CD4-positive, alpha-beta memory T cell (primary cell): ENCODE measurements at regions not wholly inside any gene's neighbourhood (a gene's known extent, or its start where the extent isn't known, plus 50 kb on each side); places are given as distances from the start of the nearest gene placed in this dataset.

Experiments used
- CTCF ChIA-PET: fragments of 350-600 bp; sonication (Branson Sonifier 250); formaldehyde crosslinking; loops from one replicate; lab custom pipeline; 2021; ENCODE audit warnings: inconsistent platforms; ENCODE audit not compliant: partially characterized antibody; lab: Charles Lee
- POLR2A ChIA-PET: fragments of 350-600 bp; sonication (Branson Sonifier 250); formaldehyde crosslinking; loops from one replicate; lab custom pipeline; 2021; ENCODE audit not compliant: partially characterized antibody; lab: Charles Lee
- DNase-seq, 5 donors: peaks; one replicate each; pipeline versions ENCODE4 v3.0.0 to v3.0.0-alpha.2; 2020 to 2022; ENCODE audit warnings: mixed read lengths in 1 of 5
- H3K27ac ChIP-seq: one replicate; pipeline ENCODE4 v1.7.0; 2013; ENCODE audit warnings: low read depth, low read length
- H3K27me3 ChIP-seq: 2 replicates; pipeline ENCODE4 v1.7.0; 2013; ENCODE audit warnings: mild to moderate bottlenecking, low read length, moderate library complexity; ENCODE audit not compliant: insufficient read depth
- H3K36me3 ChIP-seq: 2 replicates; pipeline ENCODE4 v1.7.0; 2013; ENCODE audit warnings: mild to moderate bottlenecking, low read length, moderate library complexity; ENCODE audit not compliant: insufficient read depth
- H3K4me1 ChIP-seq: 2 replicates; pipeline ENCODE4 v1.7.0; 2013; ENCODE audit warnings: mild to moderate bottlenecking, low read length, moderate library complexity; ENCODE audit not compliant: insufficient read depth
- H3K4me3 ChIP-seq, 2 donors: one replicate each; pipeline ENCODE4 v1.7.0; 2013; ENCODE audit warnings: low read length in 2 of 2, mild to moderate bottlenecking in 1 of 2
- H3K9me3 ChIP-seq, 2 donors: one replicate each; pipeline ENCODE4 v1.7.0; 2013; ENCODE audit warnings: low read length in 2 of 2, control low read depth in 1 of 2; ENCODE audit not compliant: control insufficient read depth in 1 of 2
- H3K27ac Mint-ChIP-seq, 7 donors: one replicate each; pipeline ENCODE4 v1.8.0; 2020 to 2021; ENCODE audit warnings: mixed read lengths in 7 of 7, mild to moderate bottlenecking in 6 of 7, inconsistent platforms in 3 of 7, moderate library complexity in 3 of 7
- H3K27me3 Mint-ChIP-seq, 2 donors: one replicate each; pipeline ENCODE4 v1.8.0; 2020 to 2021; ENCODE audit warnings: mixed read lengths in 2 of 2
- H3K36me3 Mint-ChIP-seq, 2 donors: one replicate each; pipeline ENCODE4 v1.8.0; 2020 to 2021; ENCODE audit warnings: mixed read lengths in 2 of 2, inconsistent platforms in 1 of 2, mild to moderate bottlenecking in 1 of 2
- H3K4me1 Mint-ChIP-seq, 4 donors: one replicate each; pipeline ENCODE4 v1.8.0; 2020 to 2021; ENCODE audit warnings: mixed read lengths in 4 of 4, mild to moderate bottlenecking in 1 of 4
- H3K4me3 Mint-ChIP-seq, 8 donors: one replicate each; pipeline ENCODE4 v1.8.0; 2020 to 2021; ENCODE audit warnings: mixed read lengths in 8 of 8, mild to moderate bottlenecking in 7 of 8, moderate library complexity in 6 of 8, inconsistent platforms in 3 of 8
- H3K9me3 Mint-ChIP-seq, 8 donors: one replicate each; pipeline ENCODE4 v1.8.0; 2020 to 2021; ENCODE audit warnings: mixed read lengths in 8 of 8, mild to moderate bottlenecking in 5 of 8, inconsistent platforms in 3 of 8, moderate library complexity in 1 of 8
- intact Hi-C: fragments of 100-400 bp; cut with micrococcal nuclease; formaldehyde crosslinking; loops from one replicate; pipeline ENCODE4 v1.15.1; 2023

DNA sequence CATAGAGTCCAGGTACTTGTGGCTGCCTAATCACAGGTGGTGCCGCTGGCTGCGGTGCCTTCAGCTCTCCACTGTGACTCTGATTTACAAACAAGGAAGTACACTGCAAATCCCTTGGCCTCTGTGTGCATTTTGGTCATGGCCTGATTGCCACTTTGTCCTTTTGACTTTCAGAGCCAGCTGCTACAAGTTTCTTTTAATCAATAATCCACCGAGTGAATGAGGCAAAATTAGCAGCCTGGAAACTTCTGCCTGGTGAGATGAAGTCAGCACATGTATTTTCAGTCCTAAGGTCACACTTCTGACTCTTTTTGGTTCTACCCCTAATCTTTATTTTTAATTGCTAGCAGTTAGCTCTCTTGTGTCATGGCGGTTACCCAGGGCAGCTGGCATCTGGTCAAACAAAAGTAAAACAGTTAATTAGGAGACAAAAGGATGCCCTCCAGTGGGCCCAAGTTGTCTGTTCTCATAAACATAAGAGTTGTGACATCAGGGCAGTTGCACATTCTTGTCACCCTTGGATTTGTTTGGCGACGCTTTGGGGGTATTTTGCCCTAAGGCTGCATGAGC lies 62.3 kb upstream of the LNX1 start:
- Histone ChIP-seq H3K9me3 (no peaks in the 10 kb centered on the region), H3K27me3 (no peaks in the 10 kb centered on the region), H3K4me3 (no peak overlapping the region), H3K36me3 (no peaks in the 10 kb centered on the region), H3K4me1 (no peaks in the 10 kb centered on the region), H3K27ac (no peak overlapping the region)
- no peaks in the 10 kb centered on the region for H3K36me3 Mint-ChIP-seq
- peaks cover 0 to 3% (median 0%) of the 10 kb centered on the region in 8 donors for H3K9me3 Mint-ChIP-seq
- H3K4me1 Mint-ChIP-seq, result no peaks in the 10 kb centered on the region
- no peak overlapping the region for H3K4me3 Mint-ChIP-seq
- H3K27me3 Mint-ChIP-seq, result peaks cover 0 to 1% of the 10 kb centered on the region in 2 donors
- ChIA-PET POLR2A (no interaction called here), CTCF (no interaction called here)
- DNase-seq, result no peak
- intact Hi-C loops, result no loop called here
- H3K27ac Mint-ChIP-seq, result no peak overlapping the region

DNA sequence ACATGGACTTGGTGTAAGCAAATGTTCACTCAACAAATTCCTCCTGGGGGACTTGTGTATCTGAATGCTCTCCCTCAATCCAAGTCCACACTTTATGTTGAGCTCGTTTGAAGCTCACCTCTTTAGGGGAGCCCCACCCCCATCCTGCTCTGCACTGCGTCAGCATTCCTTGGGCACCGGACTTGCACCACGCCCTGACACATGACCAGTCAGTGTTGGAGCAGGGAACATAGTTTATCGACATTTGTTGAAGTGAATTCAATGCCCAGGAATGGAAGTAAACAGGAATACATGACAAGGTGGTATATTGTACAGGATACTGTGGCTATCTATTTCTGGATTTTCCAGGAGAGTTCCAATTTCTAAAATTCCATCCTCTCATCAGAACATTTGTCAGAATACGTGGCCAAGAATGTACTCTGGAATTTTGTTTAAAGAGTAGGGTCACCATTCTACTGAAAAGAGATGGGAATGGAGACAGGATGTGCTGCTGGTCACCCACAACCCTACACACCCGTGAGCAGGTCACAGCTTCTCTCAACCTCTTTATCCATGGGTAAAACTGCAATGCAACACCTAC lies 60.0 kb upstream of the LNX1 start:
- Histone ChIP-seq H3K27me3 (no peaks in the 10 kb centered on the region), H3K4me1 (no peaks in the 10 kb centered on the region), H3K27ac (no peak overlapping the region), H3K36me3 (no peaks in the 10 kb centered on the region), H3K9me3 (no peaks in the 10 kb centered on the region), H3K4me3 (no peak overlapping the region)
- Mint-ChIP-seq H3K4me1 (peaks cover 0 to 1% (median 0%) of the 10 kb centered on the region in 4 donors), H3K27ac (no peak overlapping the region), H3K9me3 (peaks cover 0 to 3% (median 0%) of the 10 kb centered on the region in 8 donors), H3K36me3 (no peaks in the 10 kb centered on the region), H3K4me3 (no peak overlapping the region), H3K27me3 (peaks cover under 1 to 2% of the 10 kb centered on the region in 2 donors)
- no peak for DNase-seq
- POLR2A ChIA-PET, result no interaction called here
- intact Hi-C loops, result no loop called here
- CTCF ChIA-PET, result no interaction called here

DNA sequence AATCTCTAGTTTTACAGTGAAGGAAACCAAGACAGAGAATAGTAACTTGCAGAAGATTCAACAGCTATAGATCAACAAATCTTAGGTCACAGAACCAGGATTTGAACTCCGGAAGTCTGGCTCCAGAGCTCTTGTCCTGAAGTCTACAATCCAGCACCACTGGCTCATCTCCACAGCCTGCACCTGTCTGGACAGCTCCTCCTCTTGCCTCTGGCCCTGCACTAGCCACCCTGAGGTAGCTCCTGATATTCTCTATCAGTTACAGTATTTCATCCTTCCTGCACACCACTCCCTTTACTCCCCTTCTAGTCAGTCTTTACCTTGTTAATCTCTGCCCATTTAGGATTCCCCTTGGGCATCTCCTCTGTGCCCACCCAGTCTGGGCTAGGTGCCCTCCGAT lies 58.1 kb upstream of the LNX1 start:
- no peak overlapping the region for H3K4me3 Mint-ChIP-seq
- intact Hi-C loops, result no loop called here
- POLR2A ChIA-PET, result no interaction called here
- no peaks in the 10 kb centered on the region for H3K27me3 ChIP-seq
- H3K9me3 Mint-ChIP-seq, result peaks cover 0 to 3% (median 0%) of the 10 kb centered on the region in 8 donors
- H3K36me3 ChIP-seq, result no peaks in the 10 kb centered on the region
- no peaks in the 10 kb centered on the region for H3K4me1 ChIP-seq
- H3K27ac Mint-ChIP-seq, result no peak overlapping the region
- H3K9me3 ChIP-seq, result no peaks in the 10 kb centered on the region
- peaks cover 0 to 1% (median 0%) of the 10 kb centered on the region in 4 donors for H3K4me1 Mint-ChIP-seq
- H3K4me3 ChIP-seq, result no peak overlapping the region
- CTCF ChIA-PET, result no interaction called here
- no peak for DNase-seq
- H3K27ac ChIP-seq, result no peak overlapping the region
- peaks cover 2% of the 10 kb centered on the region in 2 donors for H3K27me3 Mint-ChIP-seq
- no peaks in the 10 kb centered on the region for H3K36me3 Mint-ChIP-seq

DNA sequence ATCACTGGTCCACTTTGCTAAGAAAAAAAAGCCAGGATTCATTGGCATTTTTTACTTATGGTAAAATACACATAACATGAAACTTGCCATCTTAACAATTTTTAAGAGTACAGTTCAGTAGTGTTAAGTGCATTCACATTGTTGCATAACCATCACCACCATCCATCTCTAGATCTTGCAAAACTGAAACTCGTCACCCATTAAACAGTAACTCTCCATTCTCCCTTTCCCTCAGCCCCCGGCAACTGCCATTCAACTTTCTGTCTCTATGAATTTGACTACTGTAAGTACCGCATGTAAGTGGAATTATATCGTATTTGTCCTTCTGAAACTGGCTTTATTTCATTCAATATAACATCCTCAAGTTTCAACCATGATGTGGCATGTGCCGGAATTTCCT lies 56.3 kb upstream of the LNX1 start:
- DNase-seq, result no peak
- H3K4me3 ChIP-seq, result no peak overlapping the region
- intact Hi-C loops, result no loop called here
- H3K27me3 Mint-ChIP-seq, result peaks cover 2% of the 10 kb centered on the region in 2 donors
- H3K27me3 ChIP-seq, result no peaks in the 10 kb centered on the region
- no peak overlapping the region for H3K4me3 Mint-ChIP-seq
- ChIA-PET POLR2A (no interaction called here), CTCF (no interaction called here)
- no peak overlapping the region for H3K27ac Mint-ChIP-seq
- peaks cover 0 to 1% (median 0%) of the 10 kb centered on the region in 4 donors for H3K4me1 Mint-ChIP-seq
- H3K9me3 Mint-ChIP-seq, result peaks cover 0 to 3% (median 0%) of the 10 kb centered on the region in 8 donors
- H3K4me1 ChIP-seq, result no peaks in the 10 kb centered on the region
- no peaks in the 10 kb centered on the region for H3K9me3 ChIP-seq
- no peaks in the 10 kb centered on the region for H3K36me3 Mint-ChIP-seq
- H3K36me3 ChIP-seq, result no peaks in the 10 kb centered on the region
- H3K27ac ChIP-seq, result no peak overlapping the region

DNA sequence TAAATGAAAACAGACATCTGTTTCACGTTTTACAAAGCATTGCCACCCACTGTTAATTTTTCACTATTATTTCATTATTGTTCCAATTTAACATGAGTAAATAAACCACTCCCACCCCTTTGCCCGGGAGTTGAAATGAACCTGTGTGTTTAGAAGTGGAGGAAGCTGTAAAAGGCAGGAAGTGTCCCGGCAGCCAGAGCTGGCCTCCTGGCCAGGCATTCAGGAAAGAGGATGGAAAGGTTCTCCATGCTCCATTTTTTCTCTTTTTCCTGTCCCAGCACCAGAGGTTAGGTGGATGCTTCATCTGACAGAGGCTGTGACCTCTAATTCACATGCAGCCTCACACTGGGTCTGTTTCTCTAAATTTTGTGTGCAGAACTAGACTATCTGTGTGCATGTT lies 55.5 kb upstream of the LNX1 start:
- no peak overlapping the region for H3K4me3 ChIP-seq
- H3K36me3 ChIP-seq, result no peaks in the 10 kb centered on the region
- intact Hi-C loops, result no loop called here
- Mint-ChIP-seq H3K4me3 (no peak overlapping the region), H3K27ac (no peak overlapping the region), H3K4me1 (peaks cover 0 to 1% (median 0%) of the 10 kb centered on the region in 4 donors), H3K36me3 (no peaks in the 10 kb centered on the region), H3K27me3 (peaks cover 2% of the 10 kb centered on the region in 2 donors), H3K9me3 (peaks cover 0 to 3% (median 0%) of the 10 kb centered on the region in 8 donors)
- no peaks in the 10 kb centered on the region for H3K4me1 ChIP-seq
- no peaks in the 10 kb centered on the region for H3K27me3 ChIP-seq
- H3K27ac ChIP-seq, result no peak overlapping the region
- POLR2A ChIA-PET, result no interaction called here
- CTCF ChIA-PET, result no interaction called here
- no peaks in the 10 kb centered on the region for H3K9me3 ChIP-seq
- DNase-seq, result no peak

DNA sequence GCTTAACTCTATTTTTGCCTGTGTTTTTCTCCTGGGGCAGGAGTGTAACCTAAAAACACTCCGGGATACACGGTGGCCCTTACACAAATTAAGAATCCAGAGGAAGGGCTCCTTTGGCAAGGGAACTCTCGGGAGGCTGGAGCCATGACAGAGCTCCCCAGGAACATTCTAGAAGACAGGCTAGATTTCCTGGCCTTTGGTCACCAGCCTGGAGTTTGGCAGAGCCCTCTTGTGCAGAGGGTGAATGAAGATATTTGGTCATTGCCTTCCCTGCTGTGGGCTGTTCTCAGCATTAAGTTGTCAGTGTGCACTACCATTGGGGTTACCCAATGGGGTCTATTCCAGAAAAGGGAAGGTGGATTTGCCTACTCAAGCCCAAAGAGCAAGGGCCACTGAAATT lies 53.8 kb upstream of the LNX1 start:
- peaks cover 0 to 3% (median 0%) of the 10 kb centered on the region in 8 donors for H3K9me3 Mint-ChIP-seq
- Histone ChIP-seq H3K9me3 (no peaks in the 10 kb centered on the region), H3K36me3 (no peaks in the 10 kb centered on the region), H3K27me3 (no peaks in the 10 kb centered on the region), H3K27ac (no peak overlapping the region), H3K4me1 (no peaks in the 10 kb centered on the region), H3K4me3 (no peak overlapping the region)
- H3K4me1 Mint-ChIP-seq, result peaks cover 0 to 1% (median 0%) of the 10 kb centered on the region in 4 donors
- H3K36me3 Mint-ChIP-seq, result no peaks in the 10 kb centered on the region
- intact Hi-C loops, result no loop called here
- peaks cover 2 to 5% of the 10 kb centered on the region in 2 donors for H3K27me3 Mint-ChIP-seq
- ChIA-PET POLR2A (no interaction called here), CTCF (no interaction called here)
- no peak overlapping the region for H3K4me3 Mint-ChIP-seq
- H3K27ac Mint-ChIP-seq, result no peak overlapping the region
- DNase-seq, result no peak

DNA sequence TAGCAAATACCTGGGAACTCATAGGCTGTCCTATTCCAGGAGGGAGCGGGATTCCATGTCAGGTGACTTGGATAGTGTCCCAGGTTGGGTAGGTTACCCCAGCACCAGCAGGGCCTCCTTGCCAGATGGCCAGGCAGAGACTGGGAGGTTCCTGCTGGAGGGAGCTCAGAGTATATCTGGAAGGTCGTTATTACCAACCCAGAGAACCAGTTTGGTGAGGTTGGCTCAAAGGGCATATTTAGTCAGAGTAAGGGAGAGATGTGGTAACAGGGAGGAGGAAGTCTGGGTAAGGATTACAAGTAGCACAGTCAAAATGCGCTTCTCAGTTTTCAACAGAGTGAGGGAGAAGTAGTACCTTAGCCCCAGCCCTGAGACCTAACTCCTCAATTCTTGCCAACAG lies 53.3 kb upstream of the LNX1 start:
- no peak overlapping the region for H3K4me3 Mint-ChIP-seq
- ChIA-PET POLR2A (no interaction called here), CTCF (no interaction called here)
- no peaks in the 10 kb centered on the region for H3K9me3 ChIP-seq
- H3K9me3 Mint-ChIP-seq, result peaks cover 0 to 2% (median 0%) of the 10 kb centered on the region in 8 donors
- intact Hi-C loops, result no loop called here
- H3K4me1 ChIP-seq, result no peaks in the 10 kb centered on the region
- H3K36me3 Mint-ChIP-seq, result no peaks in the 10 kb centered on the region
- no peak overlapping the region for H3K27ac Mint-ChIP-seq
- no peaks in the 10 kb centered on the region for H3K27me3 ChIP-seq
- DNase-seq, result no peak
- H3K36me3 ChIP-seq, result no peaks in the 10 kb centered on the region
- no peak overlapping the region for H3K4me3 ChIP-seq
- peaks cover 0 to 1% (median 0%) of the 10 kb centered on the region in 4 donors for H3K4me1 Mint-ChIP-seq
- peaks cover 2 to 5% of the 10 kb centered on the region in 2 donors for H3K27me3 Mint-ChIP-seq
- H3K27ac ChIP-seq, result no peak overlapping the region
